ENCODE measurements at regions not wholly inside any gene's neighbourhood (a gene's known extent, or its start where the extent isn't known, plus 50 kb on each side); places are given as distances from the start of the nearest gene placed in this dataset.
A peak's percentile ranks its signal among the peaks of the same experiment; 100 is the strongest.
"Not testable (repeated sequence)": the region's sequence is repeated elsewhere in the genome, so short reads cannot be mapped to it uniquely, and the experiment has no call there.

DNA sequence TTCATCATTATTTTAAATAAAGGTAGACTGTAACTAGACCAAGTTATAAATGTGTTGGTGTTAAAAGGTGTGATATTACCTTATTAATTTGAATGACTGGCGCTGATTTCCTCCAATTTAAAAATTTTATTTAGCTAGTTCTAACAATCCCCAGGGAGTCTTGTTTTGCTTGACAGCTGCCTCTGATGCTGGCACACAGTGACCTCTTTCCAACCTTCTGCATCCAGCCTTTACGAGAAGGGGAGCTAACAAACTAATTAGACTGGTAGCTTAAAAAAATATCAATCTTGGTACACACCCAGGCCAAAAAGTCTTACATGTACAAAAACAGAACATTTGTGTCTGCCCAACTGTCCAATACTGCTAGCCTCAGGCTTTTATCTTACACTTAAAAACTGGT, 51.8 kb upstream of the ENPEP start:
- DNase-seq, result no peak

- DNase-seq, result no peak
Measured at GRCh38 chr4:110418641-110419040, 57.3 kb upstream of the ENPEP start.

DNA sequence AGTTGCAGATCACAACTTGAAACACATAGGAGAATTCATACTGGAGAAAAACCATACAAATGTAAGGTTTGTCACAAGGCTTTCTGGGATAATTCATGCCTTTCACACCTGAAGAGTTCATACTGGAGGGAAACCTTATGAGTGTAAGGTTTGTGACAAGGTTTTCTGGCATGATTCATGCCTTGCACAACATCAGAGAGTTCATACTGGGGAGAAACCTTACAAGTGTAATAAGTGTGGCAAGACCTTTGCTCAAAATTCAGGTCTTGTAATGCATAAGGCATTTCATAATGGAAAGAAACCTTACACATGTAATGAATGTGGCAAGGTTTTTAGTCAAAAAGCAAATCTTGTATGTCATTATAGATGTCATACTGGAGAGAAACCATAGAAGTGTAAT, 58.8 kb upstream of the ENPEP start:
- DNase-seq, result no peak

DNA sequence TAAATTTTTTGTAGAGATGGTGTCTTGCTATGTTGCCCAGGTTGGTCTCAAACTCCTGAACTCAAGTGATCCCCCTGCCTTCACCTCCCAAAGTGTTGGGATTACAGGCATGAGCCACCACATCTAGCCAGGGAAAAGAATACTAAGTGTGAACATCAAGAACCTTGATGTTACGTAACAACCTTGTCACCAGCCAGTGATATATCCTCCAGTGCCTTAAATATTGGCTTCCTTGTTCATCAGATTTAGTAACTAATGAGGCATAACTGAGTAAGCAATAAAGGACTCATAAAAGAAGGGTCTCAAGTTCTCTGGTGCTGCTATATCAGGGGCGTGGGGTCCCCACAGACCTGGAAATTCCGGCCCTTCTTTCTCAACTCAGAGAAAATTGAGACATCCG, 60.5 kb upstream of the ENPEP start:
- DNase-seq, result no peak

DNA sequence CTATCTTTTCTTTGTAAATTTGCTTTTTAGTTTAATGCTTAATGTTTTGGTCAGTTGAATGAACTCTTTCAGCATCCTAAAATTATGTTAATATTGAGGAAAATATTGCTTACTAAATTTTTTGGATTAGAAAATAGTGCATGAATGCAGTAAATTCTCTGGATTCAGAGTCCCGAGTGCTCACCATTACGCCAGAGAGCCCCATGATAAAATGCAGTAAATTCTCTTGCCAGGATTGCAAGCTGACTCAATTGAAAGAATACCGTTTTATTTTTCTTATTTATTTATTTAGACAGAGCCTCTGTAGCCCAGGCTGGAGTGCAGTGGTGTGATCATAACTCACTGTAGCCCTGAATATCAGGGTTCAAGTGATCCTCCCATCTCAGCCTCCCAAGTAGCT, 60.9 kb upstream of the ENPEP start:
- no peak for DNase-seq

DNA sequence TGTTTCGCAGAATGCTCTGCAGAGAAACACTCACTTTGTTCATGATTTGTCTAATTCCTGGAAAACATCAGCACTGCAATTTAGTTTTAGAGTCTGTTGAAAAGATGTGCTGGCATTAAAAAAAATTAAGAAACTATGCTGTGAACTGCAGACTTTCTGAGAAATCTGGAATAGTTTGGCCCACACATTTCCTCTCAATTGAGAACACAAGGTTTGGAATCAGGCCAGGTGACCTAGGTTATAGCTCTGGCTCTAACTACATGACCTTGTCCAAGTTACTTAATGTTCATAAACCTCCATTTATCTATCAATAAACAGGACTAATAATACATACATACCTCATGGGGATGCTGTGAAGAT, 61.4 kb upstream of the ENPEP start:
- DNase-seq, result no peak

DNA sequence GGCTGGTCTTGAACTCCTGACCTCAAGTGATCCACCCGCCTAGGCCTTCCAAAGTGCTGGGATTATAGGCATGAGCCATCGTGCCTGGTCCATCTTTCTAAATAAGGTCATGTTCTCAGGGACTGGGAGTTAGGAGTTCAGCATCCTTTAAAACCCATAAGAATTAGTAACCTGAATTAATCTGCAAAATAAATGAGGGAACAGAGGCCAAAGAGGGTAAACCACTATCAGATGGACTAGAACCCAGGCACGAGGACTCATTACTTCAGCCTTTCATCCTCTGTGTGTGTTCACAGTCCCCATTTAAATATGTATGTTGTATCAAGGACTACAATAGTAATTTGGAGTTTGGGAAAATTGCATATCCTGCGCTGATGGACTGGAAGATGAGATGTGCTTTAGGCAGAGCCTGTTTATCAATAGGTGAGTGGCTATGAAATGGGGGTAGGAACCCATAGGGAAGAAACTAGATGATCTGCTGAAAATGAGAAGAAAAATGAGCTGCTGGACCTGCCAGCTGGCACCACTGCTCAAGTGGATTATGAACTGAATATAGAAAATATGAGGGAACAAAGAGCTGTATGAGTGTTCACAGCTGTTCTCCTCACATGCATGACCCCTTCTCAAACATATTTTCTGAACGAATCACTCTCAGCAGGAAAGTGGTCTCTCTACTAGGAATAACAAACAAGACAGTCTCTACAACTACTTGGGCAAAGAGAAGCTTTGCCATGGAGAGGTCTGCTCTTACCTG, 62.0 kb upstream of the ENPEP start:
- DNase-seq, result peak; percentile 11 to 61

DNA sequence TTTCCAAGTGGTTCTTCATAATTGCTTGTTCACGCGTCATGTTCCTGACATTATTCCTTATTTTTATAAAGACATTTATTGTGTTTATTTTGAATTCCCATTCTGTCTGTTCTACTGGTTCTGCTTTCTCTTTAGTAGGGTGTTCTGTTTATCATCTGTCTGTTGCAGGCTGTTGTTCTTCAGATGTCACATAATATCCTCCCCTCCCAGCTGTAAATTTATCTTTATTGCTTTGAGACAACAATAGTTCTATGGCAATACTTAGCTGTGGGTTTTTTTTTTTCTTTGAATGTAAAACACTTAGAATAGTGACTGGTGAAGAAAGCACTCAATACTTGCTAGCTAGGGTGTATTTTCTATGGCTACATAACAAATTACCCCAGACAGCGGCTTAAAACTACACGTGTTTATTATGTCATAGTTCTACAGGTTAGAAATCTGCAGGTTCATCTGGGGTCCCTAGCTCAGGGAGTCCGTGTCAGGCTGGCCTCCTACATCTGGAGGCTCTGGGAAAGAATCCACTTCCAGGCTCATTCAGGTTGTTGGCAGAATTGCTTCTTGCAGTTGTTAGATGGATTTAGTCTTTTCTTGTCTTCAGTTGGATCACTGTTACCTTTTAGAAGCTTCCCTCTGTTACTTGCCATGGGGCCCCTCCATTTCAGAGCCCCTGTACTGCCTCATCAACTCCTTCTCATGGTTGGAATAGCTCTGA, 63.4 kb upstream of the ENPEP start:
- DNase-seq, result no peak

GRCh38 chr4:110411574-110412011, 64.4 kb upstream of the ENPEP start:
- peak in 1 of 2 experiments; percentile 3 for DNase-seq

DNA sequence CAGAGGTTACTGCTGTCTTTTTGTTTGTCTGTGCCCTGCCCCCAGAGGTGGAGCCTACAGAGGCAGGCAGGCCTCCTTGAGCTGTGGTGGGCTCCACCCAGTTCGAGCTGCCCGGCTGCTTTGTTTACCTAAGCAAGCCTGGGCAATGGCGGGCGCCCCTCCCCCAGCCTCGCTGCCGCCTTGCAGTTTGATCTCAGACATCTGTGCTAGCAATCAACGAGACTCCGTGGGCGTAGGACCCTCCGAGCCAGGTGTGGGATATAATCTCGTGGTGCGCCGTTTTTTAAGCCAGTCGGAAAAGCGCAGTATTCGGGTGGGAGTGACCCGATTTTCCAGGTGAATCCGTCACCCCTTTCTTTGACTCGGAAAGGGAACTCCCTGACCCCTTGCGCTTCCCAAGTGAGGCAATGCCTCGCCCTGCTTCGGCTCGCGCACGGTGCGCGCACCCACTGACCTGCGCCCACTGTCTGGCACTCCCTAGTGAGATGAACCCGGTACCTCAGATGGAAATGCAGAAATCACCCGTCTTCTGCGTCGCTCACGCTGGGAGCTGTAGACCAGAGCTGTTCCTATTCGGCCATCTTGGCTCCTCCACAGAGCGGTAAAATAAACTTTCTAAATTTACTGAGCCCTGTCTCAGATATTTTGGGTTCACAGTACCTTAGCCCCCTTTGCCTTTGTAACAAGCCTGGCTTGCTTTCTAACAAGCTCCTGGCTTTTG, 64.9 kb upstream of the ENPEP start:
- DNase-seq, result not testable (repeated sequence)

GRCh38 chr4:110400086-110400485, 75.9 kb upstream of the ENPEP start:
- no peak for DNase-seq

GRCh38 chr4:110399046-110399445, 76.9 kb upstream of the ENPEP start:
- not testable (repeated sequence) for DNase-seq

DNA sequence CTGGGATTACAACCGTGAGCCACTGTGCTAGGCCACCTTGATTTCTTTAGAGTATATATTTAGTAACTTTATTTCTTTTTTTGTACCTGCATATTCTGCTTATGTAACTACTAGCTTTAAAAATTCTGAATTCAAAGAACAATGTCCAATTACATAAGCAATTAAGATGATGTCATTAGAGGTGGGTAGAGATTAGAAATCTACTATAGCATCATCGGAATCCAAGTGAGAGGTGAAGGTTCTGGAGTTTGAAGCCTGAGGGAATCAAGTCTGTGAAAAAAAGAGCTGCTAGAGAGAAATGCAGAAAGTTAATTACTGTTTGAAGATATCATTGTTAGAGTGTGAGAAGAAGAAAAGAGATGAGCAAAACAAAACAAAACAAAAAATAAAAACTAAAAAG, 79.0 kb upstream of the ENPEP start:
- DNase-seq, result no peak

GRCh38 chr4:110395421-110395820, 80.5 kb upstream of the ENPEP start:
- no peak for DNase-seq

- no peak for DNase-seq
Measured at GRCh38 chr4:110394871-110395270, 81.1 kb upstream of the ENPEP start.

- DNase-seq, result no peak
Measured at GRCh38 chr4:110381784-110382183, 94.2 kb upstream of the ENPEP start.

DNA sequence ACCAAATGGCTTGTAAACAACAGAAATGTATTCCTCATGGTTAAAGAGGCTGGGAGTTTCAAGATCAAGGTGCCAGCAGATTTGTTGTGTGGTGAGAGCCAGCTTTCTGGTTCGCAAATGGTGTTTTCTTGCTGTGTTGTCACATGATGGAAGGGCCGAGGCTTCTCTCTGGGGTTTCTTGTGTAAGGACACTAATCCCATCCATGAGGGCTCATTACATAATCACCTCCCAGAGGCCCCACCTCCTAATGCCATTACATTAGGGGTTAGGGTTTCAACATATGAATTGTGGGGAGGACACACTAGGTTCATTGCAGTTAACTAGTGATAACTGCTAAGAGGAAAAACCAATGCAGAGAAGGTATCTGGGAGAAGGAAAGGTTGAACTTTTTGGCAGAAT, 103.5 kb upstream of the ENPEP start:
- no peak for DNase-seq

DNA sequence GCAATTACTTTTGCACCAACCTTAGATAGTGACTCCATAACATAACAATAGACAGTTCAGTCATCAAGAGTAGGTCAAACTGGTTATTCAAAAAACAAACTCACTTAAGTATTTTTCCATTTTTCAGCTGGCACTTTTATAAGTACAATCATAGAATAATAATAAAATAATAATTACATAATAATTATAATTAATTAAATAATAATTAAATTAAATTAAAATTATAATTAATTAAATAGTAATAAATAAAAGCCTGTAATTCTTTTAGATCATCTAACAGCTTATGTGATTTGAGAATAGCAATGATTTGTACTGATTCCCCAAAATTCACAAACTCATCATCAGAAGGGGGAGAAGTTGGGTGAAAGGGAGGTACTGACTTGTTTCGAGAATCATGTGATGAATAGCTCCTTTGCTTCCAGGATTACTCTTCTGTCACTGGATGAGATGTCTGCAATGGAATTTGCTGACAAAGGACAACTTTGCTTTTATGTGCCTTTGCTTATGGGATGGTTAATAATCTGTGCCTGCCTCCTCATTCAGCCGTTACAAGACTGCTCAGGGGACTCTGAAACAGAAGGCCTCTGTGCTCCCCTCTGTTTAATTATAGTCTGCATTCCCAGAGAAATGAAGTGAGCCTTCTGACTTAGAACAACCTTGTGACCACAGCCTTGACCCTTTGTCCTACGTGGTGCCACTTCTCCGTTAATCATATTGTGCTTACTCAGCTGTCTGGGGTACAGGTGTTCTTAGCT, 104.8 kb upstream of the ENPEP start:
- DNase-seq, result no peak

- DNase-seq, result no peak
Measured at GRCh38 chr4:110368409-110368808, 107.5 kb upstream of the ENPEP start.

- DNase-seq, result no peak
Measured at GRCh38 chr4:110367156-110367555, 108.8 kb upstream of the ENPEP start.

GRCh38 chr4:110365761-110366160, 110.2 kb upstream of the ENPEP start:
- DNase-seq, result no peak

DNA sequence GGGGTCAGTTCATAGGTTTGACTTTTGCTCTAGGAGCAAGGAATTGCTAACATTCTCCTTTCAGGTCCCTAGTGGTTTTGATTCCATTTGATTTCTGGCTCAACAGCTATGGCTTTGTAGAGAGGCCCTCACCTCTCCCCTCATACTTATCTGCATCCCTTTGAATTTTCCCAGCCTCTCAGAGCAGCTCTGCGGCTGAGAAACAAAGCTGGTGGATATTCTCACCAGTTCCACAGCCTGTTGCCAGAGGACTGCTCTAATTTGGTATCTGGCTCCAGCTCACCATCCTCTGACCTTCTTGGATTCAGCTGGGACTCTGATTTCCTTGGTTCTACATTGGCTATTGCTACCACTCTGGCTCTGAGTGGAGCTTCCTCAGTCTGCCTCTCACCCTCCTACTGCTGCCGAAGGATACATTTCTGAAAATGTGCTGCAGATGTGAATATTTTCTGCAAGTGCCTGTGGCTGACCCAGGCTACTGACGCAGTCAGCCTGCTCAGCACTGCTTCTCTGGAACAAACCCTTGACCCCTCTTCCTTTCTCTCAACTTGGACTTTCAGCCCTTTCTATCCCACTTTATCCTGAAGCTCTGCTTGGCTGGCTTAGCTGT, 110.9 kb upstream of the ENPEP start:
- DNase-seq, result no peak

DNA sequence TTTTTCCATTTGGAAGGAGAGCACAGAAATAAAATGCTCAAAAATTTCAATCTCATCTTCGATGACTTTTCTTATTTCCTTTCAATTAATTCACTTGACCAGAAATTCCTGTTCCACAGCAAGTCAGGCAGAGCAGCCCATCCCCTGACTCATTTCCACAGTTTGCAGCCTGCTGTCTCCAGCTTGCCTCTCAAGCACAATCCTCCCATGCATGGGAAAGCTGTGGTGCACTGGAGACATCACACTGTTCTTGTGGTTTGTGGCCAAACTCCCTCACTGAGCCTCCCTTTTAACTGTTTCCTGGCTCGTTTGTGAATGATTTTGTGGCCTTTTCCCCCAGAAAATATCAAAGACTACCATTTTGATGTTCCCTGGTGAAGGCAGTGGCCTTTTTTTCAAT, 114.0 kb upstream of the ENPEP start:
- DNase-seq, result no peak

Measured in NCI-H524 (cell line).